Right ventricle myocardium superior (tissue), 1 donor: ENCODE measurements at regions not wholly inside any gene's neighbourhood (a gene's known extent, or its start where the extent isn't known, plus 50 kb on each side); places are given as distances from the start of the nearest gene placed in this dataset.
"Not testable (repeated sequence)": the region's sequence is repeated elsewhere in the genome, so short reads cannot be mapped to it uniquely, and the experiment has no call there.

Source experiments
- ATAC-seq: fragments of 200-7000 bp; cut with Tn5 transposase; one replicate; pipeline ENCODE4 v1.9.1; 2020; ENCODE audit warnings: mild to moderate bottlenecking; ENCODE audit not compliant: poor library complexity
- DNase-seq: peaks from one replicate; pipeline ENCODE4 v3.0.0-alpha.2; 2020
- intact Hi-C: fragments of 100-400 bp; cut with DNase I; formaldehyde crosslinking; loops from one replicate; pipeline ENCODE4 v1.11.2; 2022
- donor health status: DM: no; HTN: yes; CAD: no; lungs with severe emphysema.

DNA sequence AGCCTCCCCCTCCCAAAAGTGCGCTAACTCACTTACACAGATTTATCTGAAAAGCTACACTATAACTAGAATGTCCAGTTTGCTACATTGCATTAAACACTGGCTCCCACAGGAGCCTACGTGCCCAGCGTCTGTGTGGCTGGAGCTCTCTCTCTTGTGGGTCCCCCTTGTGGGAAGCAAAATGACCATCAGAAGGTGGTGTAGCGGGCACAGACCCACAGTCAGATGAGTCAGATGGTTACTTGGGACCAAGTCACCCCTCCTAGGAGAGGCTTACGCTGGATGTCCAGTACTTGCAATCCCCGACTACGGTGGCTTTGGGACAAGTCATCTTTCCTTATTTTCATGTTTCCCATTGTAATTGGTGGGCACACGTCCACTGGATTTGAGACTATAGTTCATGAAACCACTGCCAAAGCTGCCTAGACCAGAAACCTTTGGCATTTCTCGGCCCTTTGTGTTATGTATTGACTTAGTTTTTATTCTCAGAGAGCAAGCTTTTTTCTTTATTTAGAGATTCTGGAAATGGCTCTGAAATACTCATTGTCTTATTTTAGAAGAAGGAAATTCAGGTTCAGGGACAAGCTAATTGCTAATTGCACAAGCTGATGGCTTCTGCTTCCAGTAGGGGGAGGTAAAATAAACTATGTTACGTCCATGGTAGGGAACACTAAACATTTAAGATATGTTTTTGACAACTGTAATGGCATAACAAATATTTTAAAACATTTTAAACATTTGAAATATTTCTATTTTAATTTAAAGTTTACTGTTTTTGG is 137.8 kb upstream of the GRK3 start:
- ATAC-seq, intact Hi-C loops, DNase-seq: not testable (repeated sequence)

DNA sequence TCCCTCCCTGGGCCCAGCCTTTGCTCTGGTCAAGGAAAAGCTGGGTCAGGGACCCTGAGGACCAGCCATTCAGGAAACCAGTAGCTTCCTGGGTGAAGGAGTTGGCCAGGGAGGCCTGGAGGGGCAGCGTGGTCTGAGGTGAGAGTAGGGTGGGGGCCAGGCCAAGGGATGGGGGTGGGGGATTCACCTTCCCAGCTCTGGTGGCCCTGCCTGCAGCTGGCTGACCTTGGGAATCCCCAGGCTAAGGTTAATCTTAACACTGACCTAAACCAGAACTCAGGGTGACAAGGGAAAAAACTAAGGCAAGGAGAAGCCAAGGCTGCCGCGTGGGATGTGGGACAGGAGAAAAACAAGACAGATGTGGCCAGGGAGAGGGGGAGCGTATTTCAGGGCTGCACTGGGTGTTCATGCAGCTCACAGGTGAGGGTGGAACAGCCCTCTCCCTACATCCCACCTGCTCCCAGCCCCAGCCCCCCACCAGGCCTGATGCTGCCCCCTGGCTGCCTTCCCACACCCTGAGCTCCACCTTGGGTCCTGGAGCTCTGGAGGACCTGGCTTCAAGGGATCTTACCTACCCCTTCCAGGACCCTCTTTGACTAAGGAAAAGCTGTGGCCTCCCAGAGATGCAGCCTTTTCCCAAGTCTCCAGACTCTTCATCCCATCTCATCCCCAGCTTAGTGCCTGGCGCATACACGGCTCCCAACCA is 132.7 kb upstream of the GRK3 start:
- intact Hi-C loops, DNase-seq, ATAC-seq: not testable (repeated sequence)

DNA sequence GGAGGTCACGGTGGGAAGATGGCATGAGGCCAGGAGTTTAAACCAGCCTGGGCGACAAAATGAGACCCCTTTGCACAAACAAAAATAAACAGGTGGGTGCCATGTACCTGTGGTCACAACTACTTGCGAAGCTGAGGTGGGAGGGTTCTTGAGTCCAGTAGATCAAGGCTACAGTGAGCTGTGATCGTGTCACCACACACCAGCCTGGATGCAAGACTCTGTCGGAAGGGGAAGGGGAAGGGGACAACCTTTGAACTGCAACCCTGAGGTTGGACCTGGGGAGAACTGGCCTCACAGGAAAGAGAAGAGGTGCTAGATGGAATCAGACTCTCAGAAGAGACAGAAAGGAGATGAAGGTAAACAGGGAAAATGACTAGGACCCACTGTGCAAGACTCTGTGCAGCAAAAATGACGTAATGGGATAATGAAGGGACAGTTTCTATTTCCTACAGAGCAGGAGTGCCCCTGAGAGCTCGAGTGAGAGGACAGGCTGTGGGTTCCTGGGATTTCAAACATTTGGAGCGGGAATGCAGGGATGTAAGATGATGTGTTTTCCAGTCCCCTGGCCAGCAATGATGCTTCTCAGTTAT is 131.0 kb upstream of the GRK3 start:
- DNase-seq, intact Hi-C loops, ATAC-seq: not testable (repeated sequence)

DNA sequence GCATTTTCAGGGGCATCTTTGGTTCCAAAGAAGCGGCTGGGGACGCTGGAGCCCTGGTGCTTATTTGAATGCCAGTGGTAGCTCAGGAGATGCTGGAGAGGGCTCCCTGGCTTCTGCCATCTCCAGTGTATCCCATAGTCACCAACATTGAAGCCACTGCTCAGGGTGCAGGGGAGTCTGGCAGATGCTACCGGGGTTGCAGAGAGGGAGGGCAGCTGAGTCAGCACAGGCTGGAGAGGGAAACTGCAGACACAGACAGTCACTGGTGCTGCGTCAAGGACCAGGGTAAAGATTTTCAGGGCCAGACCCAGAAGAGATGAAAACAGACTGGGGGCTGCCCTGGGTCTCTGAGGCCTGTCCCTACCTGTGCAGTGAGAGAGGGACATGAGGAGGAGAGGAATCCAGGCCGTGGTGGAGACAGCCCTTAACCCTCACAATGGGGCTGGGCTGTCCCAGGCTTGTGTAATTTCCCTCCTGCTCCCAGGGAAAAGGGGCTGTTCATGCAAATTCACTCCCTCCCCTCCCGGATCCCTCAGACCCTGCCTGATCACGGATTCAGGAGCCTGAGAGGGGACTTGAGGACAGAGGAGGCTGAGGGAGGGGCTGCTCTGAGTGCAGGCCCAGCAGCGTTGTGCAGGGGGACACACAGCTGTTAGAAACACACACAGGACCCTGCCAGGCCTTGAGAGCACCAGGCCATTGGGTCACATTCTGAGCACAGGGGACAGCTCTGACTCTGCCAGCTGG is 126.9 kb upstream of the GRK3 start:
- DNase-seq (no peak), ATAC-seq (no peak)
- intact Hi-C loops = no loop called here

DNA sequence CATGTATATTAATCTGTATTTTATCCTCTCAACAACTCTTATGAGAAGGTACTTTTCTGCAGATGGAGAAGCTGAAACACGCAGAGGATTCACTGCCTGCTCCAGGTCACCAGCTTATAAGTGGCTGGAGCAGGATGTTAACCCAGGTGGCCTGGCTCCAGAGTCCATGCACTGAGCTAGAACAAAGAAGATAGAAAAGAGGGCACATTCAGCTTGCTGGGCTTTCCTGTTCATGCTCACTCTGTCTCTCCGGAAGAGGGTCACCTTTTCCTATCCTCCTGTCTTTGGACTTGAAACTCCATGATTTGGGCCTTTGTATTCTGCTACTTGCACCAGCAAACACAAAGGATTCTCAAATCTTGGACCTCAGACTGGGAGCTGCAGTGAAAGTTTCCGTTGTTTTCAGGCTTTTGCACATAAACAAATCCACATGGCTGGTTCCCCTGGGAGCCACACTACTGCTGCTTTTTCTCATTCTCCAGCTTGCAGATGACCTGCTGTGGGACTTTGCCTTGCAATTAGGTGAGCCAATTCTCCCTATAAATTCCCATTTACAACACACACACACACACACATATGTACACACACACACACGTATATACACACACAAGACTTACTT is 117.3 kb upstream of the GRK3 start:
- ATAC-seq = no peak
- DNase-seq = no peak
- intact Hi-C loops = no loop called here

DNA sequence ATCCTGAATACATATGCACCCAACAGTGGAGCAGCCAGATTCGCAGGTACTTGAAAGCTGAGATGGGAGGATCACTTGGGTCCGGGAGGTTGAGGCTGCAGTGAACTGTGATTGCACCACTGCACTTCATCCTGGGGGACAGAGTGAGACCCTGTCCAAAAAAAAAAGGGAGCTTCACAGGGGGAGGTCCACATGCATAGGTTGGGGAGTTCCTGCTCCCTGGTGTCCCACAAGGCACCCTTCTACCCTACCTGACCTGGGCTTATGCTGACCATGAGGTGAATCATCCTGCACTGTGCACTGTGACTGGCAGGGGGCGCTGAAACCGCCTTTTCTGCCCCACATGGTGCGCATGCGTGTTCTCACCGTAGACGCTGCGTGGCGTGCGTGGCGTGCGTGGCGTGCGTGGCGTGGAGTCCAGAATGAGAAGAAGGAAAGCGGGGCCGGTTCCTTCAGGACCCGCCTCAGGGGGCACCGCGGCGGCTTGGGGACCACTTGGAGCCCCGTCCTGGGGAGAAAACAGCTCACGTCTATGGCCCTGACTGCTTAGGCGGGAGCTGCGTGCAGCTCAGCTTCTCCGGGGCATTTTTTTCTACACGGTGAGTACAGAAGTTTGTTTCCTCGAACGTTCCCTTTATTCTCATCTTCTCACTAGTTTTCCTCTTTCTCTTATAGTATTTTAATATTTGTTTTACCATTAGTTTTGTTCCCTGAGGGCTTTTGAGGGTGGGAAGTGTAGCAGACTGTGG is 116.6 kb upstream of the GRK3 start:
- peak; percentile 99 for ATAC-seq
- intact Hi-C loops = no loop called here

DNA sequence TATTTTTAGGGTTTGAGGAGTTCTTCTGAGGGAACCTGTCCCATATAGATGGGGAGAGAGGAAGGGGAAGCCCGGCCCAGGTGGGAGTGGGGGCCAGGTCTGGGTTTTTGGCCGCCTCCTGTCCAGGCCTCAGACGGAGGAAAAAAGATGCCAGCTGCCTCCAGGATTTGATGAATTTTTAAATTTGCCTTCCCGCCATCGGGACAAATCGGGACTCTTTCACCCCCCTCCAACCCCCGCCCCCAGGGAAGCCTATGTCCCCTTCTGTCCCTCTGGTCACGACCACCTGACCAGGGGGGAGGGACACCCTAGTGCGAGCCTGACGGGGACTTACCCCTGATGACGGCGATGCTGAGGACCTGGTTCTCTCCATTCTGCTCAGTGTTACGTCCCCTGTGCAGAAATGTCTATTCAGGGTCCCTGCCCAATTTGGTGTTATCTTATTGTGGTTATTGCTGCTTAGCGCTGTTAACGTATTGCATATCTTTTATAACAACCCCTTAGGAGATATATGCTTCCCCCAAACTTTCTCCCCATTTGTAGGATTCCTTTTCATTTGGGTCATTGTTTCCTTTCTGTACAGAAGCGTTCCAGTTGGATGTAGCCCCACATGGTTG is 115.9 kb upstream of the GRK3 start:
- no peak for DNase-seq
- intact Hi-C loops = no loop called here
- ATAC-seq = peak; percentile 41

More for the DNA sequence above, 116.6 kb upstream of the GRK3 start:
- peak; percentile 94 for DNase-seq

DNA sequence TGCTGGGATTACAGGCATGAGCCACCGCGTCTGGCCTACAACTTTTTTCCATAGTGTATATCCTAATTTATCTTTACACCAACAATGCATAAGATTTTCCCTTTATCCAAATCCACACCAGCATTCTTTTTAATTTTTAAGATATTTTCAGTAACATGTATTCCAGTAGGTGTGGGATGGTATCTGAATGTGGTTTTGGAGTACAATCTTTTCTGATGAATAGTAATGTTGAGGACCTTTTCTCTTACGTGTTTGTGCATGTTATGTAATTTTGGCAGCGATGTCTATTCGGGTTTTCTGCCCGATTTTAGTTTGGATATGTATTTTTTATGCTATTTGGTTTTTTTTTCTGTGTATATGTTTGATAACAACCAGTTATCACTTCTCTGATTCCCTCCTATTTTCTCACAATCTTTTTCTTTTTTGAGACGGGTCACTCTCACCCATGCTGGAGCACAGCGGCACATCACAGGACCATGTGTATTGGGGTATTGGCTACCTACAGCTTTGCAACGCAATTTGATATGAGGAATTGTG is 114.6 kb upstream of the GRK3 start:
- DNase-seq (no peak), ATAC-seq (no peak)
- intact Hi-C loops = no loop called here

DNA sequence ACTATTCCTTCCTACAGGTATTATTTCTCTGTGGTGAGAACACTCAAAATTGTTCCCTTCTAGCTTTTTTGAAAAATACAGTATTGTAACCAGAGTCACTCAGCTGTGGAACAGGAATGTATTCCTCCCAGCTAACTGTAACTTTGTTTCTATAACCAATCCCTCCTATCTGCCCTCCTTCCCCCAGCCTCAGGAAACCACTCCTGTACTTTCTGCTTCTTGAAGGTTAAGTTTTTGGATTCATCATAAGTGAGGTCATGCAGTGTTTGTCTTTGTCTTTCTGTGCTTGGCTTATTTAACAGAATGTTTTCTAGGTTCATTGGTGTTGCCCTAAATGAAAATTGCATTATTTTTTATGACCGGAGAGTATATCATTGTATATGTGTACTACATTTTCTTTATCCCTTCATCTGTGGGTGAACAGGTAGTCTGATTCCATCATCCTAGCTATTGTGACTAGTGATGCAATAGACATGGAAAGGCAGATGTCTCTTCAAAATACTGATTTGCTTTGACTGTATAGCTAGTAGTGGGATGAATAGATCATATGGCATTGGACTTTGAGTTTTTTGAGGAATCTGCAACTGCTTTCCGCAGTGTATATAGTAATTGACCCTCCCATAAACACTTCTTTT is 112.9 kb upstream of the GRK3 start:
- ATAC-seq (no peak), DNase-seq (no peak)
- intact Hi-C loops = no loop called here

DNA sequence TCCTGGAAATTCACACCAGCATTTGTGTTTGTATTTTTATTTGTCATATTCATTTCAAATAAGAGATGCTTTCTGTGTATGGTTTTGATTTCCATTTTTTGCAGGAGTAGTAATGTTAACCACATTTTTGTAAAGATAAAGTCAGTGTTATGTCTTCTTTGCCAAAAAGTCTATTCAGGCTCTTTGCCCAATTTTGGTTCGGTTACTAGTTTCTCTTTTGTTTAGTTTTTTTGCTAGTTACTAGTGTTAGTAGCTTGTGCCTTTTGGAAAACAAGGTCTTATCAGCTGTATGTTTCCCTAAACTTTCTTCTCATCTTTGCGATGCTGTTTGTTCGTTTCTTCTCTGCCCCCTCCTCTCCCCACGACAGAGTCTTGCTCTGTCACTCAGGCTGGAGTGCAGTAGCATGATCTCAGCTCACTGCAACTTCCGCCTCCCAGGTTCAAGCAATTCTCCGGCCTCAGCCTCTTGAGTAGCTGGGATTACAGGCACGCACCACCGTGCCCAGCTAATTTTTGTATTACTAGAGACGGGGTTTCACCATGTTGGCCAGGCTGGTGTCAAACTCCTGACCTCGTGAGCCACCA is 112.3 kb upstream of the GRK3 start:
- intact Hi-C loops = no loop called here
- ATAC-seq (no peak), DNase-seq (no peak)

DNA sequence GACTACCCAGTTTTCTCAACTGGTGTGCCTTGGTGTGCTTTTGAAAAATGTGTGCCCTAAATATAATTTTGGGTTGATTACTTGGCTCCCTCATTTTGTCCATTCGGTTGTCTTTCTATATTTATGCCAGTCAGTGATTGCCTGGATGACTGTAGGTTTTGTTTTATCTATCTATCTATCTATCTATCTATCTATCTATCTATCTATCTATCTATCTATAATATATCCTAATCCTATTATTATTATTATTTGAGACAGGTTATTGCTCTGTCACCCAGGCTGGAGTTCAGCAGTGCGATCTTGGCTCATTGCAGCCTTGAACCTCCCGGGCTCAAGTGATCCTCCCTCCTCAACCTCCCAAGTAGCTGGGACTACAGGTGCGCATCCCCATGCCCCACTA is 111.4 kb upstream of the GRK3 start:
- no peak for ATAC-seq
- no peak for DNase-seq
- intact Hi-C loops = no loop called here

DNA sequence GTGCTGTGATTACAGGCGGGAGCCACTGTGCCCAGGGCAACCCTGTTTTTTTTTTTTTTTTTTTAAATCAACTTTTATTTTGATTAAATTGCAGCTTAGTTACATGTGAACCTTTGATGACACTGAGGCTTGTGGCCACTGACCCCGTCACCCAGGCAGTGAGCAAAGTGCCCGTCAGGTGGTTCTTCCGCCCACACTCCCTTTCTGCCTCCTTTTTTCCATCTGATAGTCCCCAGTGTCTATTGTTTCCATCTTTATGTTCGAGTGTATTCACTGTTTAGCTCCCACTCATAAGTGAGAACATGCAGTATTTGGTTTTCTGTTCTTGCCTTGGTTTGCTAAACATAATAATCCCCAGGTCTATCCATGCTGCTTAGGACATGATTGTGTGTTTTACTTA is 110.9 kb upstream of the GRK3 start:
- intact Hi-C loops = no loop called here
- DNase-seq (no peak), ATAC-seq (no peak)

DNA sequence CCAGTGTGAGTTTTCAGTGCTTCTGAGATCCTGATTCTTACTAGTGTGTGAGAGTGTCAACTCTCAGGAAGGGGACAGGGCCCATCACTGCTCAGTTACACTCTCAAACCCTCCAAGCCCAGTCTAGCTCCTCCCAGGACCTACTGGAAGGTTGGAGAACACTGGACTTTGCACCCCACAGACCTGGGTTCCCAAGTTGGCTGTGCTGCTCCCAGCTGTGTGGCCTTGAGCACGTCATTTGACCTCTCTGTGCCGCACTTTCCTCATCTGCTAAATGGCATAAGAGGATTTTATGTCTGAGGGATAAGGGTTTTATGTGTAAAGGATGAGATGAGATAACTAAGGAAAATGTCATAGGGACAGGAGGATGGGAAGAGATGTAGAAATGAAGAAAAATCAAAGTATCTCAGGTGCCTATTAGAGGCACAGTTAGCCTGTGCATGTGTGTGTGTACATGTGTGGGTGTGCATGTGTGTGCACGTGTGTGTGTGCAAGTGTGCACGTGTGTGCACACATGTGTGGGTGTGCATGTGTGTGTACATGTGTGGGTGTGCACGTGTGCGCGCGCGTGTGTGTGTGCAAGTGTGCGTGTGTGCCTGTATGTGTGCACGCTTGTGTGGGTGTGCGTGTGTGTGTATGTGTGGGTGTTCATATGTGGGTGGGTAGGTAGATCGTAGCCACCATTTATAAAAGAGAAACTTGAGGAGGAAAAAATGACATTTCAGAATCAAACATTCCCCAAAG is 108.0 kb upstream of the GRK3 start:
- ATAC-seq, DNase-seq, intact Hi-C loops: not testable (repeated sequence)

DNA sequence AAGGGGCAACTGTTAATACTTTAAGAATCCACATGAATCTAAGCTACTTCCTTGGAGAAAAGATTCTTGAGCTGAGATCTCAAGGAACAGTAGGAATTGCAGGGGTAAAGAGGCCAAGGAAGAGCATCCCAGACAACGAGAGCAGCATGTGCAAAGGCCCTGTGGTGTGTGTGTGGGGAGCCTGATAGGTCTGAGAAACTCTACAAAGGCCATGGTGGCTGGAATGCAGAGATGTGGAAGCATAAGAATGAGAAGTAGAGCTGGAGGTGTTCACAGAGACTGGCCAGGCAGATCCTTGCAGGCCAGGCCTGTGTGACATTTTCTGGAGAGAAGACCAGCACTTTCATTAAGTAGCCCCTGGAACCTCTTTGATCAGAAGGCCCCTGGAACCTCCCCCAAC is 105.8 kb upstream of the GRK3 start:
- ATAC-seq, DNase-seq, intact Hi-C loops: not testable (repeated sequence)

DNA sequence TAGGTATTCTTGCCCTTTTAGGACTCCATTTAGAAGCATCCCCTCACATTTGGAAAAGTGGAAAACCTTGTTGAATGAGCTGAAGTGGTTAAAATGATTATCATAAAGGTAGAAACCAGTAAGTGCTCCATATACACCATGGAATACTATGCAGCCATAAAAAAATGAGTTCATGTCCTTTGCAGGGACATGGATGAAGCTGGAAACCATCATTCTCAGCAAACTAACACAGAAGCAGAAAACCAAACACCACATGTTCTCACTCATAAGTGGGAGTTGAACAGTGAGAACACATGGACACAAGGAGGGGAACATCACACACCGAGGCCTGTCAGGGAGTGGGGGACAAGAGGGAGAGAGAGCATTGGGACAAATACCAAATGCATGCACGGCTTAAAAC is 103.8 kb upstream of the GRK3 start:
- not testable (repeated sequence) for ATAC-seq, DNase-seq
- intact Hi-C loops = loop anchor here (5.0 kb wide), 2 partner anchors 242 to 312 kb away; no protein-coding TSS in a partner anchor

DNA sequence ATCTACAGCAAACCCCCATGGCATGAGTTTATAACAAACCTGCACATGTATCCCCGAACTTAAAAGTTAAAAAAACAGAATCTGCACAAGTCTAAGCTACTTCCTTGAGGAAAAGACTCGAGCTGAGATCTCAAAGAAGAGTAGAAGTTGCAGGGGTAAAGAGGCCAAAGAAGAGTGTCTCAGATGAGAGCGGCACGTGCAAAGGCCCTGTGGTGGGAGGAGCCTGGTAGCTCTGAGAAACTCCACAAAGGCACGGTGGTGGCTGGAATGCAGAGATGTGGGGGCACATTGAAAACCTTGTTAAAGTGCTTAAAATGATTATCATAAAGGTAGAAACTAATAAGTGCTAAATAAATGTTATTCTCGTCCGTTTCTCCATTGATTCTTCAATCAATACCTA is 103.2 kb upstream of the GRK3 start:
- no peak for DNase-seq
- no peak for ATAC-seq
- intact Hi-C loops = loop anchor here (5.0 kb wide), 2 partner anchors 241 to 311 kb away; no protein-coding TSS in a partner anchor
